NCI-H524 treated with DMSO at 0.1 percent for 48 hours (cell line): ENCODE measurements at regions not wholly inside any gene's neighbourhood (a gene's known extent, or its start where the extent isn't known, plus 50 kb on each side); places are given as distances from the start of the nearest gene placed in this dataset.
A peak's percentile ranks its signal among the peaks of the same experiment; 100 is the strongest.
"Not testable (repeated sequence)": the region's sequence is repeated elsewhere in the genome, so short reads cannot be mapped to it uniquely, and the experiment has no call there.

Source experiments
- DNase-seq: peaks from one replicate; lab custom pipeline; 2025; lab: John Stamatoyannopoulos, UW

GRCh38 chr7:124247691-124248090 is 214.8 kb upstream of the TMEM229A start:
- DNase-seq, result no peak

- DNase-seq, result no peak
Observed at GRCh38 chr7:124246262-124246863, 213.5 kb upstream of the TMEM229A start.

- DNase-seq, result not testable (repeated sequence)
Observed at GRCh38 chr7:124244469-124244868, 211.6 kb upstream of the TMEM229A start.

- no peak for DNase-seq
Observed at GRCh38 chr7:124219681-124220080, 186.8 kb upstream of the TMEM229A start.

- no peak for DNase-seq
Observed at GRCh38 chr7:124208642-124209041, 175.8 kb upstream of the TMEM229A start.

- DNase-seq, result no peak
Observed at GRCh38 chr7:124208173-124208572, 175.3 kb upstream of the TMEM229A start.

- DNase-seq, result no peak
Observed at GRCh38 chr7:124205526-124205925, 172.7 kb upstream of the TMEM229A start.

GRCh38 chr7:124202546-124202945 is 169.7 kb upstream of the TMEM229A start:
- DNase-seq, result no peak

GRCh38 chr7:124201768-124202349 is 169.0 kb upstream of the TMEM229A start:
- no peak for DNase-seq

GRCh38 chr7:124196519-124196918 is 163.7 kb upstream of the TMEM229A start:
- no peak for DNase-seq

GRCh38 chr7:124192885-124193284 is 160.0 kb upstream of the TMEM229A start:
- DNase-seq, result no peak

GRCh38 chr7:124191713-124192112 is 158.8 kb upstream of the TMEM229A start:
- no peak for DNase-seq

- no peak for DNase-seq
Observed at GRCh38 chr7:124191030-124191429, 158.2 kb upstream of the TMEM229A start.

GRCh38 chr7:124188576-124188975 is 155.7 kb upstream of the TMEM229A start:
- DNase-seq, result no peak

- DNase-seq, result no peak
Observed at GRCh38 chr7:124187962-124188361, 155.1 kb upstream of the TMEM229A start.

- DNase-seq, result no peak
Observed at GRCh38 chr7:124183649-124184048, 150.8 kb upstream of the TMEM229A start.

- DNase-seq, result no peak
Observed at GRCh38 chr7:124179641-124180040, 146.8 kb upstream of the TMEM229A start.

GRCh38 chr7:124177891-124178290 is 145.0 kb upstream of the TMEM229A start:
- no peak for DNase-seq

- DNase-seq, result not testable (repeated sequence)
Observed at GRCh38 chr7:124171812-124172211, 138.9 kb upstream of the TMEM229A start.

- DNase-seq, result no peak
Observed at GRCh38 chr7:124171068-124171467, 138.2 kb upstream of the TMEM229A start.

- no peak for DNase-seq
Observed at GRCh38 chr7:124168616-124169015, 135.7 kb upstream of the TMEM229A start.

- no peak for DNase-seq
Observed at GRCh38 chr7:124162667-124163066, 129.8 kb upstream of the TMEM229A start.

GRCh38 chr7:124155432-124156022 is 122.7 kb upstream of the TMEM229A start:
- peak; percentile 18 for DNase-seq
